SK-N-MC (cell line): ENCODE measurements at regions not wholly inside any gene's neighbourhood (a gene's known extent, or its start where the extent isn't known, plus 50 kb on each side); places are given as distances from the start of the nearest gene placed in this dataset.

Experiments
- EZH2 ChIP-seq: fragments of 200-600 bp; sonication (generic); IDR thresholded peaks from one replicate; pipeline ENCODE4 v1.6.1; 2017; ENCODE audit warnings: antibody characterized with exemption
- POLR2AphosphoS5 ChIP-seq: IDR thresholded peaks from 2 replicates; pipeline ENCODE4 v1.6.1; 2012; ENCODE audit warnings: mild to moderate bottlenecking, low read depth, low read length, borderline replicate concordance

- TF ChIP-seq EZH2 (no peak), POLR2AphosphoS5 (no peak)
Measured at GRCh38 chr3:26536955-26537354, 85.6 kb upstream of the LRRC3B start.
